GM23338 (cell line): ENCODE measurements at regions not wholly inside any gene's neighbourhood (a gene's known extent, or its start where the extent isn't known, plus 50 kb on each side); places are given as distances from the start of the nearest gene placed in this dataset.

Experiments
- ATAC-seq: fragments of 200-7000 bp; cut with Tn5 transposase; 3 replicates; pipeline ENCODE4 v1.9.1; 2020
- DNase-seq: peaks from one replicate; pipeline ENCODE4 v3.0.0-alpha.2; 2015; ENCODE audit warnings: low spot score
- H2AFZ ChIP-seq: fragments of 200-600 bp; sonication (generic); 2 replicates; pipeline ENCODE4 v1.8.0; 2016; ENCODE audit warnings: antibody characterized with exemption, mild to moderate bottlenecking, moderate library complexity
- H3F3A ChIP-seq: fragments of 200-600 bp; sonication (generic); replicated peaks from 2 replicates; pipeline ENCODE4 v1.8.0; 2017; ENCODE audit warnings: antibody characterized with exemption, mixed run types, low read depth
- H3K27ac ChIP-seq: fragments of 200-600 bp; sonication (generic); 2 replicates; pipeline ENCODE4 v1.6.1; 2016; ENCODE audit warnings: low read depth
- H3K27me3 ChIP-seq: fragments of 200-600 bp; sonication (generic); 2 replicates; pipeline ENCODE4 v1.8.0; 2016; ENCODE audit warnings: mild to moderate bottlenecking, mixed run types, moderate library complexity; ENCODE audit not compliant: insufficient read depth
- H3K36me3 ChIP-seq: fragments of 200-600 bp; sonication (generic); 2 replicates; pipeline ENCODE4 v1.8.0; 2016; ENCODE audit warnings: mild to moderate bottlenecking; ENCODE audit not compliant: insufficient read depth
- H3K4me1 ChIP-seq: fragments of 200-600 bp; sonication (generic); 2 replicates; pipeline ENCODE4 v1.8.0; 2016; ENCODE audit warnings: mild to moderate bottlenecking, moderate library complexity; ENCODE audit not compliant: insufficient read depth
- H3K4me2 ChIP-seq: fragments of 200-600 bp; sonication (generic); 2 replicates; pipeline ENCODE4 v1.7.1; 2017; ENCODE audit warnings: mixed run types
- H3K4me3 ChIP-seq: fragments of 200-600 bp; sonication (generic); 2 replicates; pipeline ENCODE4 v1.6.1; 2016; ENCODE audit warnings: mixed run types
- H3K79me2 ChIP-seq: fragments of 200-600 bp; sonication (generic); replicated peaks from 2 replicates; pipeline ENCODE4 v1.8.0; 2017; ENCODE audit warnings: mild to moderate bottlenecking; ENCODE audit not compliant: insufficient read depth
- H3K9me2 ChIP-seq: fragments of 200-600 bp; sonication (generic); 2 replicates; pipeline ENCODE4 v1.8.0; 2017; ENCODE audit not compliant: insufficient read depth
- H4K20me1 ChIP-seq: fragments of 200-600 bp; sonication (generic); replicated peaks from 2 replicates; pipeline ENCODE4 v1.8.0; 2017; ENCODE audit warnings: mild to moderate bottlenecking; ENCODE audit not compliant: insufficient read depth
- H3K27ac Mint-ChIP-seq: 2 replicates; pipeline ENCODE4 v1.8.0; 2020; ENCODE audit warnings: inconsistent platforms, mild to moderate bottlenecking, moderate library complexity, mixed read lengths
- H3K27me3 Mint-ChIP-seq: 3 replicates; pipeline ENCODE4 v1.8.0; 2022; ENCODE audit warnings: low read depth, mild to moderate bottlenecking, moderate library complexity, mixed read lengths, inconsistent platforms; ENCODE audit not compliant: insufficient read depth, poor library complexity
- H3K36me3 Mint-ChIP-seq: 3 replicates; pipeline ENCODE4 v1.8.0; 2021; ENCODE audit warnings: low read depth, mild to moderate bottlenecking, inconsistent platforms, moderate library complexity, mixed read lengths
- H3K4me1 Mint-ChIP-seq: 3 replicates; pipeline ENCODE4 v1.8.0; 2020; ENCODE audit warnings: mild to moderate bottlenecking, inconsistent platforms, mixed read lengths
- H3K4me3 Mint-ChIP-seq: 3 replicates; pipeline ENCODE4 v1.8.0; 2021; ENCODE audit warnings: moderate library complexity, mild to moderate bottlenecking, inconsistent platforms, mixed read lengths
- H3K9me3 Mint-ChIP-seq: 3 replicates; pipeline ENCODE4 v1.8.0; 2020; ENCODE audit warnings: moderate library complexity, mild to moderate bottlenecking, inconsistent platforms, mixed read lengths
- CREB1 ChIP-seq: fragments of 250-450 bp; sonication (Bioruptor Pico); IDR thresholded peaks from 2 replicates; pipeline ENCODE4 v1.5.0; 2020; ENCODE audit warnings: low read depth, mild to moderate bottlenecking, moderate library complexity
- EZH2 ChIP-seq: fragments of 200-600 bp; sonication (generic); IDR thresholded peaks from one replicate; pipeline ENCODE4 v1.8.0; 2017; ENCODE audit warnings: antibody characterized with exemption, mild to moderate bottlenecking, low read depth; ENCODE audit not compliant: unreplicated experiment
- EZH2phosphoT487 ChIP-seq: fragments of 200-600 bp; sonication (generic); IDR thresholded peaks from one replicate; pipeline ENCODE4 v1.8.1; 2018; ENCODE audit warnings: antibody characterized with exemption; ENCODE audit not compliant: unreplicated experiment
- JUNB ChIP-seq: IDR thresholded peaks from one replicate; pipeline ENCODE4 v1.6.1; 2016; ENCODE audit warnings: antibody characterized with exemption; ENCODE audit not compliant: unreplicated experiment
- NANOG ChIP-seq: IDR thresholded peaks from 2 replicates; pipeline ENCODE4 v1.6.1; 2016; ENCODE audit warnings: antibody characterized with exemption, borderline replicate concordance
- POLR2AphosphoS5 ChIP-seq: IDR thresholded peaks from 2 replicates; pipeline ENCODE4 v1.6.1; 2016; ENCODE audit warnings: antibody characterized with exemption, low read depth
- STAT1 ChIP-seq: IDR thresholded peaks from one replicate; pipeline ENCODE4 v1.6.1; 2016; ENCODE audit warnings: antibody characterized with exemption; ENCODE audit not compliant: unreplicated experiment
- ZNF114 ChIP-seq: fragments of 250-450 bp; sonication (Bioruptor Pico); IDR thresholded peaks from 2 replicates; pipeline ENCODE4 v1.5.0; 2020; ENCODE audit warnings: mild to moderate bottlenecking, moderate library complexity
- ZNF331 ChIP-seq: fragments of 250-450 bp; sonication (Bioruptor Pico); IDR thresholded peaks from 2 replicates; pipeline ENCODE4 v1.5.0; 2020; ENCODE audit warnings: low read depth, mild to moderate bottlenecking, moderate library complexity
- TF ChIP-seq, protein P1 (sequence below): fragments of 250-450 bp; sonication (Bioruptor Pico); IDR thresholded peaks from 2 replicates; pipeline ENCODE4 v1.5.0; 2020; ENCODE audit warnings: mild to moderate bottlenecking, moderate library complexity
- TF ChIP-seq, protein P2 (sequence below), 2 experiments: fragments of 200-600 bp in 1 of 2; sonication (generic) in 1 of 2; conservative IDR thresholded peaks; 2 replicates each; pipeline versions ENCODE4 v1.5.1 to v1.6.1; 2016 to 2017; ENCODE audit warnings: antibody characterized with exemption in 2 of 2, low read depth in 2 of 2, mild to moderate bottlenecking in 2 of 2, moderate library complexity in 1 of 2
- TF ChIP-seq, protein P3 (sequence below): IDR thresholded peaks from one replicate; pipeline ENCODE4 v1.6.1; 2018; ENCODE audit warnings: antibody characterized with exemption; ENCODE audit not compliant: unreplicated experiment
- TF ChIP-seq, protein P4 (sequence below): IDR thresholded peaks from 2 replicates; pipeline ENCODE4 v1.6.1; 2016; ENCODE audit warnings: antibody characterized with exemption

DNA sequence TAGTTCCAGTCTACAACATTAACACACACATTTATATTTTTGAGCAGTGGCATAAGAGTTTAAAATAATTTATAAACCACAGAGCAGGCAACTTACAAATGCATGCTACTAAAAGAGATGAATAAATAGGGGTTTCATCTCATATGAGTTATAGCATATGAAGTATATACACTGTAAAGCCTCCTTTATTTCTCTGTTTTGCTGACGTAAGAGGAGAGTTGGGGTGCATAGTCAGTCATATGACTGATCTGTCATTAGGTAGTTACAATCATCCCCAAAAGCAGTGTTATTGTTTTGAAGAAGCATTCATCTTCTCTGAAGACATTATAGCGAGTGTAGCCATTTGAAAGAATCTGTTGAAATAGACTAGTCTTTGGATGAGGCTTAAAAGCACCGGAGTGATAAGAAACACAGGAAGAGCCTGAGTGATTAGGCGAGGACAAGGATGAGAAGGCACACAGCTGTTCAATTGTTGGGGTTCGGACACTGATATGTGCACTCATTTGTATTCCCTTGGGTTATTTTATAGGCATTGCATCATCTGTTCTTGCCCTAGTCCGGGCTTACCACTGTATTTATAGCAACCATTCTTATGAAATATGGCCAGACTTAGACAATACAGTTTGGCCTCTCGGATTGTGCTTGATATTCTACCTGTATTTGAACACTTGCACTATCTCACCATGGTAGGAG lies 325.7 kb downstream of the SAMD5 start:
- H3K9me3 Mint-ChIP-seq, result no peaks in the 10 kb centered on the region
- no peak overlapping the region for H3K4me3 ChIP-seq
- no peak overlapping the region for H3K4me3 Mint-ChIP-seq
- no peaks in the 10 kb centered on the region for H3K79me2 ChIP-seq
- no peaks in the 10 kb centered on the region for H3K27me3 ChIP-seq
- no peak overlapping the region for H3K27ac ChIP-seq
- no peaks in the 10 kb centered on the region for H3K9me2 ChIP-seq
- no peak for TF ChIP-seq NANOG
- TF ChIP-seq, protein P1, sequence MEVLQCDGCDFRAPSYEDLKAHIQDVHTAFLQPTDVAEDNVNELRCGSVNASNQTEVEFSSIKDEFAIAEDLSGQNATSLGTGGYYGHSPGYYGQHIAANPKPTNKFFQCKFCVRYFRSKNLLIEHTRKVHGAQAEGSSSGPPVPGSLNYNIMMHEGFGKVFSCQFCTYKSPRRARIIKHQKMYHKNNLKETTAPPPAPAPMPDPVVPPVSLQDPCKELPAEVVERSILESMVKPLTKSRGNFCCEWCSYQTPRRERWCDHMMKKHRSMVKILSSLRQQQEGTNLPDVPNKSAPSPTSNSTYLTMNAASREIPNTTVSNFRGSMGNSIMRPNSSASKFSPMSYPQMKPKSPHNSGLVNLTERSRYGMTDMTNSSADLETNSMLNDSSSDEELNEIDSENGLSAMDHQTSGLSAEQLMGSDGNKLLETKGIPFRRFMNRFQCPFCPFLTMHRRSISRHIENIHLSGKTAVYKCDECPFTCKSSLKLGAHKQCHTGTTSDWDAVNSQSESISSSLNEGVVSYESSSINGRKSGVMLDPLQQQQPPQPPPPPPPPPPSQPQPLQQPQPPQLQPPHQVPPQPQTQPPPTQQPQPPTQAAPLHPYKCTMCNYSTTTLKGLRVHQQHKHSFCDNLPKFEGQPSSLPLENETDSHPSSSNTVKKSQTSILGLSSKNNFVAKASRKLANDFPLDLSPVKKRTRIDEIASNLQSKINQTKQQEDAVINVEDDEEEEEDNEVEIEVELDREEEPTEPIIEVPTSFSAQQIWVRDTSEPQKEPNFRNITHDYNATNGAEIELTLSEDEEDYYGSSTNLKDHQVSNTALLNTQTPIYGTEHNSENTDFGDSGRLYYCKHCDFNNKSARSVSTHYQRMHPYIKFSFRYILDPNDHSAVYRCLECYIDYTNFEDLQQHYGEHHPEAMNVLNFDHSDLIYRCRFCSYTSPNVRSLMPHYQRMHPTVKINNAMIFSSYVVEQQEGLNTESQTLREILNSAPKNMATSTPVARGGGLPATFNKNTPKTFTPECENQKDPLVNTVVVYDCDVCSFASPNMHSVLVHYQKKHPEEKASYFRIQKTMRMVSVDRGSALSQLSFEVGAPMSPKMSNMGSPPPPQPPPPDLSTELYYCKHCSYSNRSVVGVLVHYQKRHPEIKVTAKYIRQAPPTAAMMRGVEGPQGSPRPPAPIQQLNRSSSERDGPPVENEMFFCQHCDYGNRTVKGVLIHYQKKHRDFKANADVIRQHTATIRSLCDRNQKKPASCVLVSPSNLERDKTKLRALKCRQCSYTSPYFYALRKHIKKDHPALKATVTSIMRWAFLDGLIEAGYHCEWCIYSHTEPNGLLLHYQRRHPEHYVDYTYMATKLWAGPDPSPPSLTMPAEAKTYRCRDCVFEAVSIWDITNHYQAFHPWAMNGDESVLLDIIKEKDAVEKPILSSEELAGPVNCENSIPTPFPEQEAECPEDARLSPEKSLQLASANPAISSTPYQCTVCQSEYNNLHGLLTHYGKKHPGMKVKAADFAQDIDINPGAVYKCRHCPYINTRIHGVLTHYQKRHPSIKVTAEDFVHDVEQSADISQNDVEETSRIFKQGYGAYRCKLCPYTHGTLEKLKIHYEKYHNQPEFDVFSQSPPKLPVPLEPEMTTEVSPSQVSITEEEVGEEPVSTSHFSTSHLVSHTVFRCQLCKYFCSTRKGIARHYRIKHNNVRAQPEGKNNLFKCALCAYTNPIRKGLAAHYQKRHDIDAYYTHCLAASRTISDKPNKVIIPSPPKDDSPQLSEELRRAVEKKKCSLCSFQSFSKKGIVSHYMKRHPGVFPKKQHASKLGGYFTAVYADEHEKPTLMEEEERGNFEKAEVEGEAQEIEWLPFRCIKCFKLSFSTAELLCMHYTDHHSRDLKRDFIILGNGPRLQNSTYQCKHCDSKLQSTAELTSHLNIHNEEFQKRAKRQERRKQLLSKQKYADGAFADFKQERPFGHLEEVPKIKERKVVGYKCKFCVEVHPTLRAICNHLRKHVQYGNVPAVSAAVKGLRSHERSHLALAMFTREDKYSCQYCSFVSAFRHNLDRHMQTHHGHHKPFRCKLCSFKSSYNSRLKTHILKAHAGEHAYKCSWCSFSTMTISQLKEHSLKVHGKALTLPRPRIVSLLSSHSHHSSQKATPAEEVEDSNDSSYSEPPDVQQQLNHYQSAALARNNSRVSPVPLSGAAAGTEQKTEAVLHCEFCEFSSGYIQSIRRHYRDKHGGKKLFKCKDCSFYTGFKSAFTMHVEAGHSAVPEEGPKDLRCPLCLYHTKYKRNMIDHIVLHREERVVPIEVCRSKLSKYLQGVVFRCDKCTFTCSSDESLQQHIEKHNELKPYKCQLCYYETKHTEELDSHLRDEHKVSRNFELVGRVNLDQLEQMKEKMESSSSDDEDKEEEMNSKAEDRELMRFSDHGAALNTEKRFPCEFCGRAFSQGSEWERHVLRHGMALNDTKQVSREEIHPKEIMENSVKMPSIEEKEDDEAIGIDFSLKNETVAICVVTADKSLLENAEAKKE (CRISPR knock-in tag), result no peak
- TF ChIP-seq EZH2, result no peak
- TF ChIP-seq, protein P2, sequence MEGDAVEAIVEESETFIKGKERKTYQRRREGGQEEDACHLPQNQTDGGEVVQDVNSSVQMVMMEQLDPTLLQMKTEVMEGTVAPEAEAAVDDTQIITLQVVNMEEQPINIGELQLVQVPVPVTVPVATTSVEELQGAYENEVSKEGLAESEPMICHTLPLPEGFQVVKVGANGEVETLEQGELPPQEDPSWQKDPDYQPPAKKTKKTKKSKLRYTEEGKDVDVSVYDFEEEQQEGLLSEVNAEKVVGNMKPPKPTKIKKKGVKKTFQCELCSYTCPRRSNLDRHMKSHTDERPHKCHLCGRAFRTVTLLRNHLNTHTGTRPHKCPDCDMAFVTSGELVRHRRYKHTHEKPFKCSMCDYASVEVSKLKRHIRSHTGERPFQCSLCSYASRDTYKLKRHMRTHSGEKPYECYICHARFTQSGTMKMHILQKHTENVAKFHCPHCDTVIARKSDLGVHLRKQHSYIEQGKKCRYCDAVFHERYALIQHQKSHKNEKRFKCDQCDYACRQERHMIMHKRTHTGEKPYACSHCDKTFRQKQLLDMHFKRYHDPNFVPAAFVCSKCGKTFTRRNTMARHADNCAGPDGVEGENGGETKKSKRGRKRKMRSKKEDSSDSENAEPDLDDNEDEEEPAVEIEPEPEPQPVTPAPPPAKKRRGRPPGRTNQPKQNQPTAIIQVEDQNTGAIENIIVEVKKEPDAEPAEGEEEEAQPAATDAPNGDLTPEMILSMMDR (conservative IDR thresholded peaks at IDR 0.05; ENCODE audit: low read depth in 2 of 2), result no peak
- TF ChIP-seq JUNB, result no peak
- no peak for TF ChIP-seq STAT1
- TF ChIP-seq CREB1 (CRISPR knock-in tag), result no peak
- no peak for TF ChIP-seq ZNF114 (CRISPR knock-in tag)
- TF ChIP-seq EZH2phosphoT487, result no peak
- TF ChIP-seq, protein P3, sequence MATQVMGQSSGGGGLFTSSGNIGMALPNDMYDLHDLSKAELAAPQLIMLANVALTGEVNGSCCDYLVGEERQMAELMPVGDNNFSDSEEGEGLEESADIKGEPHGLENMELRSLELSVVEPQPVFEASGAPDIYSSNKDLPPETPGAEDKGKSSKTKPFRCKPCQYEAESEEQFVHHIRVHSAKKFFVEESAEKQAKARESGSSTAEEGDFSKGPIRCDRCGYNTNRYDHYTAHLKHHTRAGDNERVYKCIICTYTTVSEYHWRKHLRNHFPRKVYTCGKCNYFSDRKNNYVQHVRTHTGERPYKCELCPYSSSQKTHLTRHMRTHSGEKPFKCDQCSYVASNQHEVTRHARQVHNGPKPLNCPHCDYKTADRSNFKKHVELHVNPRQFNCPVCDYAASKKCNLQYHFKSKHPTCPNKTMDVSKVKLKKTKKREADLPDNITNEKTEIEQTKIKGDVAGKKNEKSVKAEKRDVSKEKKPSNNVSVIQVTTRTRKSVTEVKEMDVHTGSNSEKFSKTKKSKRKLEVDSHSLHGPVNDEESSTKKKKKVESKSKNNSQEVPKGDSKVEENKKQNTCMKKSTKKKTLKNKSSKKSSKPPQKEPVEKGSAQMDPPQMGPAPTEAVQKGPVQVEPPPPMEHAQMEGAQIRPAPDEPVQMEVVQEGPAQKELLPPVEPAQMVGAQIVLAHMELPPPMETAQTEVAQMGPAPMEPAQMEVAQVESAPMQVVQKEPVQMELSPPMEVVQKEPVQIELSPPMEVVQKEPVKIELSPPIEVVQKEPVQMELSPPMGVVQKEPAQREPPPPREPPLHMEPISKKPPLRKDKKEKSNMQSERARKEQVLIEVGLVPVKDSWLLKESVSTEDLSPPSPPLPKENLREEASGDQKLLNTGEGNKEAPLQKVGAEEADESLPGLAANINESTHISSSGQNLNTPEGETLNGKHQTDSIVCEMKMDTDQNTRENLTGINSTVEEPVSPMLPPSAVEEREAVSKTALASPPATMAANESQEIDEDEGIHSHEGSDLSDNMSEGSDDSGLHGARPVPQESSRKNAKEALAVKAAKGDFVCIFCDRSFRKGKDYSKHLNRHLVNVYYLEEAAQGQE, result no peak
- TF ChIP-seq, protein P4, sequence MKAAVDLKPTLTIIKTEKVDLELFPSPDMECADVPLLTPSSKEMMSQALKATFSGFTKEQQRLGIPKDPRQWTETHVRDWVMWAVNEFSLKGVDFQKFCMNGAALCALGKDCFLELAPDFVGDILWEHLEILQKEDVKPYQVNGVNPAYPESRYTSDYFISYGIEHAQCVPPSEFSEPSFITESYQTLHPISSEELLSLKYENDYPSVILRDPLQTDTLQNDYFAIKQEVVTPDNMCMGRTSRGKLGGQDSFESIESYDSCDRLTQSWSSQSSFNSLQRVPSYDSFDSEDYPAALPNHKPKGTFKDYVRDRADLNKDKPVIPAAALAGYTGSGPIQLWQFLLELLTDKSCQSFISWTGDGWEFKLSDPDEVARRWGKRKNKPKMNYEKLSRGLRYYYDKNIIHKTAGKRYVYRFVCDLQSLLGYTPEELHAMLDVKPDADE, result no peak
- TF ChIP-seq ZNF331 (CRISPR knock-in tag), result no peak
- no peak for TF ChIP-seq POLR2AphosphoS5
- no peak for ATAC-seq
- DNase-seq, result no peak
- H3K4me2 ChIP-seq, result no peak overlapping the region
- no peak overlapping the region for H2AFZ ChIP-seq
- H3K27ac Mint-ChIP-seq, result no peak overlapping the region
- no peaks in the 10 kb centered on the region for H3K36me3 Mint-ChIP-seq
- H3K36me3 ChIP-seq, result no peaks in the 10 kb centered on the region
- H3K4me1 ChIP-seq, result no peaks in the 10 kb centered on the region
- no peaks in the 10 kb centered on the region for H3F3A ChIP-seq
- no peaks in the 10 kb centered on the region for H3K27me3 Mint-ChIP-seq
- H4K20me1 ChIP-seq, result no peaks in the 10 kb centered on the region
- H3K4me1 Mint-ChIP-seq, result no peaks in the 10 kb centered on the region
